Endodermal cell (in vitro differentiated cells): ENCODE measurements at regions not wholly inside any gene's neighbourhood (a gene's known extent, or its start where the extent isn't known, plus 50 kb on each side); places are given as distances from the start of the nearest gene placed in this dataset.

Experiments
- DNase-seq: peaks from one replicate; pipeline ENCODE4 v3.0.0-alpha.2; 2017
- H3K27ac ChIP-seq: 2 replicates; pipeline ENCODE4 v1.5.1; 2013; ENCODE audit warnings: mild to moderate bottlenecking, low read depth, low read length, moderate library complexity
- H3K27me3 ChIP-seq: 2 replicates; pipeline ENCODE4 v1.6.1; 2013; ENCODE audit warnings: mild to moderate bottlenecking, low read length, moderate library complexity; ENCODE audit not compliant: insufficient read depth, control insufficient read depth, poor library complexity, severe bottlenecking
- H3K36me3 ChIP-seq: 2 replicates; pipeline ENCODE4 v1.7.0; 2013; ENCODE audit warnings: mild to moderate bottlenecking, low read length, moderate library complexity; ENCODE audit not compliant: control insufficient read depth, insufficient read depth
- H3K4me1 ChIP-seq: one replicate; pipeline ENCODE4 v1.7.0; 2013; ENCODE audit warnings: low read length; ENCODE audit not compliant: control insufficient read depth, insufficient read depth
- H3K4me3 ChIP-seq: 2 replicates; pipeline ENCODE4 v1.5.1; 2013; ENCODE audit warnings: mild to moderate bottlenecking, low read length, moderate library complexity
- H3K9ac ChIP-seq: 2 replicates; pipeline ENCODE4 v1.6.1; 2013; ENCODE audit warnings: mild to moderate bottlenecking, low read length, moderate library complexity; ENCODE audit not compliant: poor library complexity, severe bottlenecking; ENCODE audit errors: extremely low read depth
- H3K9me3 ChIP-seq: 2 replicates; pipeline ENCODE4 v1.6.1; 2013; ENCODE audit warnings: mild to moderate bottlenecking, low read length, moderate library complexity; ENCODE audit not compliant: control insufficient read depth
- H3K27ac Mint-ChIP-seq: 2 replicates; pipeline ENCODE4 v1.8.0; 2020; ENCODE audit warnings: mixed read lengths
- H3K27me3 Mint-ChIP-seq: 2 replicates; pipeline ENCODE4 v1.8.0; 2021; ENCODE audit warnings: mild to moderate bottlenecking, mixed read lengths; ENCODE audit not compliant: insufficient read depth
- H3K36me3 Mint-ChIP-seq: 2 replicates; pipeline ENCODE4 v1.8.0; 2020; ENCODE audit warnings: low read depth, mixed read lengths
- H3K4me1 Mint-ChIP-seq: 2 replicates; pipeline ENCODE4 v1.8.0; 2020; ENCODE audit warnings: mixed read lengths
- H3K4me3 Mint-ChIP-seq: 2 replicates; pipeline ENCODE4 v1.8.0; 2020; ENCODE audit warnings: mild to moderate bottlenecking, moderate library complexity, mixed read lengths
- H3K9me3 Mint-ChIP-seq: 2 replicates; pipeline ENCODE4 v1.8.0; 2020; ENCODE audit warnings: mild to moderate bottlenecking, mixed read lengths
- WGBS, 2 experiments: methylation state at CpG; one replicate each; pipeline versions ENCODE4 v1.1.5 to v1.1.7; 2013; ENCODE audit warnings: missing lambda C conversion rate in 2 of 2, mixed read lengths in 1 of 2; ENCODE audit not compliant: insufficient coverage in 1 of 2, insufficient read length in 1 of 2; 5-methylcytosine and 5-hydroxymethylcytosine counted together
- TF ChIP-seq, protein P1 (sequence below): fragments of 200-600 bp; sonication (generic); conservative IDR thresholded peaks from 2 replicates; pipeline ENCODE4 v1.5.0; 2021; ENCODE audit warnings: antibody characterized with exemption, mild to moderate bottlenecking

DNA sequence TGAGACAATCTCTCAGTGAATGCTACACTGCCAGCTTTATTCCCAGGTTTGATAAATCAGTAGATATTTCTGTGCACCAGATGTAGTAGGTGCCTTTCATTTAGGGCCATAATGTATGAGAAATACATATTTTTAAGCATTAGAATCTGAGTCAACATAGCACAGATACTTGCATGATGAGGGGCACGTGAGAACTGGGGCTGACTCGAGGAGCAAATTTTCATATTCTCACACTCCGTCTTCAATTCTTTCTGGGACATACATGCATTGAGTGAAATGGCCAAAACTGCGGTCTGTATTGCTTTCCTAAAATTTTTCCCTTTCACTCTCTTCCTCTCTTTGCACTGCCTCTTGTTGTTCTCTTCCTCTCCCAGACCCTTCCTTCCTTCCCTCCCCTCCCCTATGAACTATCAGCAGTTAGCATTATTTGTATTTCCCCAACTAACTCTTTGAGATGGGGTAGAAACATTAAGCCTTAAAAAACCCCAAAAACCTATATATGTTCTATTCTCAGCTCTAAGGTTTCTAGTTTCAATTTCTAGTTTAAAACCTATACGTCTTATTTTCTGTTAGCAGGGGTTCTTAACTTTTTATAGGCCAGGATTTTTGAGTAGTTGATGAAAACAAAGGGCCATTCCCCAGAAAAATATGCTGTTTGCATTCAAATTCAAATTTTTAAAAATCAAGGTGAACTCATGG, 289.1 kb downstream of the PTBP2 start:
- Mint-ChIP-seq H3K27ac (no peak overlapping the region), H3K4me3 (no peak overlapping the region), H3K36me3 (no peaks in the 10 kb centered on the region), H3K27me3 (no peaks in the 10 kb centered on the region), H3K4me1 (no peaks in the 10 kb centered on the region), H3K9me3 (no peaks in the 10 kb centered on the region)
- no peaks in the 10 kb centered on the region for H3K27me3 ChIP-seq
- TF ChIP-seq, protein P1, sequence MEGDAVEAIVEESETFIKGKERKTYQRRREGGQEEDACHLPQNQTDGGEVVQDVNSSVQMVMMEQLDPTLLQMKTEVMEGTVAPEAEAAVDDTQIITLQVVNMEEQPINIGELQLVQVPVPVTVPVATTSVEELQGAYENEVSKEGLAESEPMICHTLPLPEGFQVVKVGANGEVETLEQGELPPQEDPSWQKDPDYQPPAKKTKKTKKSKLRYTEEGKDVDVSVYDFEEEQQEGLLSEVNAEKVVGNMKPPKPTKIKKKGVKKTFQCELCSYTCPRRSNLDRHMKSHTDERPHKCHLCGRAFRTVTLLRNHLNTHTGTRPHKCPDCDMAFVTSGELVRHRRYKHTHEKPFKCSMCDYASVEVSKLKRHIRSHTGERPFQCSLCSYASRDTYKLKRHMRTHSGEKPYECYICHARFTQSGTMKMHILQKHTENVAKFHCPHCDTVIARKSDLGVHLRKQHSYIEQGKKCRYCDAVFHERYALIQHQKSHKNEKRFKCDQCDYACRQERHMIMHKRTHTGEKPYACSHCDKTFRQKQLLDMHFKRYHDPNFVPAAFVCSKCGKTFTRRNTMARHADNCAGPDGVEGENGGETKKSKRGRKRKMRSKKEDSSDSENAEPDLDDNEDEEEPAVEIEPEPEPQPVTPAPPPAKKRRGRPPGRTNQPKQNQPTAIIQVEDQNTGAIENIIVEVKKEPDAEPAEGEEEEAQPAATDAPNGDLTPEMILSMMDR, result no peak
- H3K9ac ChIP-seq, result no peak overlapping the region
- H3K9me3 ChIP-seq, result no peaks in the 10 kb centered on the region
- WGBS, 2 experiments, result 93 to 96% methylated on average over 4 to 5 of the region's 5 CpGs
- H3K4me1 ChIP-seq, result no peaks in the 10 kb centered on the region
- no peak overlapping the region for H3K27ac ChIP-seq
- DNase-seq, result no peak
- H3K36me3 ChIP-seq, result no peaks in the 10 kb centered on the region
- no peak overlapping the region for H3K4me3 ChIP-seq

DNA sequence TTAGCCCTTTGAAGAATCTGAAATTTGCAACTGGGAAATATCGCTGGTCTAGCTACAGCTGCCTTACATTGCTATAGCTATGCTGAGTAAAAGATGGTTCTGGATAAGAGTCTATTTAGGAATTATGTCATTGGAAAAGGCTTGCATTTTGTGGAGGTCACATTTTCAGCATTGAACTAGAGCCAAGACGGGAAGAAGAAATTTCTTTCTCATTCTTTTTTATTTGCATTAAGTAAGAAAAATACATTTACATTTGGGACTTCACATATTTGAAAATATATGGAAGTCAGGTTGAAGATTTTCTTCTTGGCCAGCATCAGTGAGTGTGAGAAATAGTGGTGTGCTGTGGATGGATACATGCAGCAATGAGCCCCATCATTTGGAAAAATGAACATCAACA, 291.6 kb downstream of the PTBP2 start:
- Mint-ChIP-seq H3K27me3 (no peaks in the 10 kb centered on the region), H3K4me1 (peaks cover 7% of the 10 kb centered on the region), H3K9me3 (no peaks in the 10 kb centered on the region), H3K4me3 (no peak overlapping the region), H3K36me3 (no peaks in the 10 kb centered on the region), H3K27ac (no peak overlapping the region)
- DNase-seq, result no peak
- Histone ChIP-seq H3K4me3 (no peak overlapping the region), H3K4me1 (peaks cover 3% of the 10 kb centered on the region), H3K27me3 (no peaks in the 10 kb centered on the region), H3K9me3 (no peaks in the 10 kb centered on the region), H3K9ac (no peak overlapping the region), H3K36me3 (no peaks in the 10 kb centered on the region), H3K27ac (no peak overlapping the region)
- WGBS, 2 experiments, result 91 to 96% methylated on average over 1 of the region's 2 CpGs
- TF ChIP-seq, protein P1, result no peak

GRCh38 chr1:97013941-97014340, 292.4 kb downstream of the PTBP2 start:
- no peak overlapping the region for H3K4me3 ChIP-seq
- Mint-ChIP-seq H3K27me3 (no peaks in the 10 kb centered on the region), H3K36me3 (no peaks in the 10 kb centered on the region), H3K4me3 (no peak overlapping the region), H3K27ac (no peak overlapping the region), H3K9me3 (no peaks in the 10 kb centered on the region), H3K4me1 (peaks cover 8% of the 10 kb centered on the region)
- no peaks in the 10 kb centered on the region for H3K36me3 ChIP-seq
- WGBS, 2 experiments, result 100% methylated on average over 1 of the region's 1 CpG; no CpG with 5 or more reads in 1 of the 2 experiments
- DNase-seq, result no peak
- H3K27me3 ChIP-seq, result no peaks in the 10 kb centered on the region
- peaks cover 4% of the 10 kb centered on the region for H3K4me1 ChIP-seq
- H3K9me3 ChIP-seq, result no peaks in the 10 kb centered on the region
- H3K9ac ChIP-seq, result no peak overlapping the region
- H3K27ac ChIP-seq, result no peak overlapping the region
- TF ChIP-seq, protein P1, result no peak
